HG02973 (cell line): ENCODE measurements at regions not wholly inside any gene's neighbourhood (a gene's known extent, or its start where the extent isn't known, plus 50 kb on each side); places are given as distances from the start of the nearest gene placed in this dataset.
"Not testable (repeated sequence)": the region's sequence is repeated elsewhere in the genome, so short reads cannot be mapped to it uniquely, and the experiment has no call there.

ENCODE experiments used
- ATAC-seq: cut with Tn5 transposase; IDR thresholded peaks from one replicate; pipeline ENCODE4 v1.9.1; 2021; ENCODE audit warnings: moderate library complexity; ENCODE audit not compliant: unreplicated experiment

- ATAC-seq, result not testable (repeated sequence)
Measured at GRCh38 chr10:46792657-46793357, 118.4 kb upstream of the PTPN20 start.

GRCh38 chr10:46796351-46796750, 114.9 kb upstream of the PTPN20 start:
- ATAC-seq, result not testable (repeated sequence)

- not testable (repeated sequence) for ATAC-seq
Measured at GRCh38 chr10:46802010-46802409, 109.2 kb upstream of the PTPN20 start.

- not testable (repeated sequence) for ATAC-seq
Measured at GRCh38 chr10:46803082-46803481, 108.1 kb upstream of the PTPN20 start.

GRCh38 chr10:46810222-46810621, 101.0 kb upstream of the PTPN20 start:
- ATAC-seq, result not testable (repeated sequence)

DNA sequence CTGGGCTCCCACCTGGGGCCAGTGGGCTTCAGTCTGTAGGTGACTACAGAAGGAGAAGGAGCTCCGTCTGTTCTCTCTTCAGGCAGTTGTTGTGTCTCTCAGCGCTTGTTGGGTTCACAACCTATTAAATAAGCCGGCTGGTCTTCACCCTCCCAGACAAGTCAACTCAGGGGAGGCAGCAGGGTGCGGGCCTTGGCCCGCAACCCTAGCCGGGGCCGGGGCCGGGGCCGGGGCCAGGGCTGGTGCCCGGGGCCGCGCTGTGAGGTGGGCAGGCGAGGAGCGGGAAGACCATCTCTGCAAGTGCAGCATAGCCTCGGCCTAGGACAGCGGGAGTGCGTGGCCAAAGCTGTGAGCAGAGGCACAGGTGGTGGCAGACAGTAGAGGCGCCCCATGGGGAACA, 95.1 kb upstream of the PTPN20 start:
- ATAC-seq, result not testable (repeated sequence)

- ATAC-seq, result not testable (repeated sequence)
Measured at GRCh38 chr10:46840393-46841050, 70.7 kb upstream of the PTPN20 start.

GRCh38 chr10:46841051-46841593, 70.1 kb upstream of the PTPN20 start:
- ATAC-seq, result not testable (repeated sequence)

DNA sequence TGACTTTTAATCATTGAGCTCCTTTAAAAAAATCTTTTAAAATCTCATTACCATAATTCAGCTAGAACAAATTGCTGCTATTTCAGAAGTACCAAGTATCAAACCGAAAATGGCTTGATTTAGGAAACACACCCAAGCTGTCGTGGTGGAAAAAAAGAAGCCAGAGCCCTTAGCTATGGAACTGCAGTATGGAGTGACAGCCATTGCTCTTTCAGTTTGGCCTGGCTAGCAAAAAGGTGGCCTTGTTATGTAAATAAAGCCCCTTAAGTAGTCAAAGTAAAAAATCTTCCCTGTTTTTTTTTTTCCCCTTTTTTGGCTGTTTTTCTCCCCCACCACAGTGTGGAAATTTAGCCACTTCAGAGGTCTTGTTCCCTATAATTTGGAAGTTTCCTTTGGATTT, 66.0 kb upstream of the PTPN20 start:
- ATAC-seq, result not testable (repeated sequence)

- not testable (repeated sequence) for ATAC-seq
Measured at GRCh38 chr10:46845640-46846039, 65.6 kb upstream of the PTPN20 start.

GRCh38 chr10:46860753-46861152, 50.5 kb upstream of the PTPN20 start:
- ATAC-seq, result not testable (repeated sequence)
